ENCODE measurements at regions not wholly inside any gene's neighbourhood (a gene's known extent, or its start where the extent isn't known, plus 50 kb on each side); places are given as distances from the start of the nearest gene placed in this dataset.

DNA sequence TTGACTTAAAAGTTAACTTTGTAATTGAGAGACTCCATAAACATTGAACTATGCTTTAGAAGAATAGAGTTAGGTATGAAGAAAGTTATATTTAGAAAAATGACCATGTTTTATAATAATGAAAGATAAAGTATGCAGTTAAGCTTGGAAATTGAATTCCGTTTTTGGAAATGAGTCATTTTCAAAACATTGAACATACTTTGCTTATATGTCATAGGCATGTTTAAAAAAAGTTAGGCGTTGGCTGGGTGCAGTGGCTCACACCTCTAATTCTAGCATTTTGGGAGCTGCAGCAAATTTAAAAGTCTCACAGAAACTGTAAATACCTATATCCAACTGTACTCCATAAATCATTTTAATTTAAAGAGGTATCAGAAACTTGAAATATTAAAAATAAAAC is 607.4 kb downstream of the CBLN2 start:
- TF ChIP-seq, protein P1, sequence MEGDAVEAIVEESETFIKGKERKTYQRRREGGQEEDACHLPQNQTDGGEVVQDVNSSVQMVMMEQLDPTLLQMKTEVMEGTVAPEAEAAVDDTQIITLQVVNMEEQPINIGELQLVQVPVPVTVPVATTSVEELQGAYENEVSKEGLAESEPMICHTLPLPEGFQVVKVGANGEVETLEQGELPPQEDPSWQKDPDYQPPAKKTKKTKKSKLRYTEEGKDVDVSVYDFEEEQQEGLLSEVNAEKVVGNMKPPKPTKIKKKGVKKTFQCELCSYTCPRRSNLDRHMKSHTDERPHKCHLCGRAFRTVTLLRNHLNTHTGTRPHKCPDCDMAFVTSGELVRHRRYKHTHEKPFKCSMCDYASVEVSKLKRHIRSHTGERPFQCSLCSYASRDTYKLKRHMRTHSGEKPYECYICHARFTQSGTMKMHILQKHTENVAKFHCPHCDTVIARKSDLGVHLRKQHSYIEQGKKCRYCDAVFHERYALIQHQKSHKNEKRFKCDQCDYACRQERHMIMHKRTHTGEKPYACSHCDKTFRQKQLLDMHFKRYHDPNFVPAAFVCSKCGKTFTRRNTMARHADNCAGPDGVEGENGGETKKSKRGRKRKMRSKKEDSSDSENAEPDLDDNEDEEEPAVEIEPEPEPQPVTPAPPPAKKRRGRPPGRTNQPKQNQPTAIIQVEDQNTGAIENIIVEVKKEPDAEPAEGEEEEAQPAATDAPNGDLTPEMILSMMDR (IDR thresholded peaks at IDR 0.05) = no peak
- TF ChIP-seq POLR2A (IDR thresholded peaks at IDR 0.05) = no peak

All from uterus (tissue), 2 donors.